H9 (cell line): ENCODE measurements at regions not wholly inside any gene's neighbourhood (a gene's known extent, or its start where the extent isn't known, plus 50 kb on each side); places are given as distances from the start of the nearest gene placed in this dataset.

Experiments used
- DNase-seq: peaks from one replicate; pipeline ENCODE4 v3.0.0-alpha.2; 2017
- H2AFZ ChIP-seq: one replicate; pipeline ENCODE4 v1.6.1; 2013; ENCODE audit warnings: mild to moderate bottlenecking, low read length, control low read depth, moderate library complexity
- H2AK5ac ChIP-seq: 2 replicates; pipeline ENCODE4 v1.6.1; 2013; ENCODE audit warnings: low read length, control low read depth, mixed read lengths; ENCODE audit not compliant: insufficient read length
- H2BK120ac ChIP-seq: one replicate; pipeline ENCODE4 v1.6.1; 2013; ENCODE audit warnings: low read depth, mild to moderate bottlenecking, low read length, control low read depth, inconsistent platforms; ENCODE audit not compliant: poor library complexity, severe bottlenecking
- H2BK12ac ChIP-seq: 2 replicates; pipeline ENCODE4 v1.6.1; 2013; ENCODE audit warnings: low read length, control low read depth, mixed read lengths, low read depth; ENCODE audit not compliant: insufficient read length
- H2BK15ac ChIP-seq: 2 replicates; pipeline ENCODE4 v1.6.1; 2013; ENCODE audit warnings: low read depth, low read length, control low read depth
- H2BK20ac ChIP-seq: one replicate; pipeline ENCODE4 v1.6.1; 2013; ENCODE audit warnings: low read depth, mild to moderate bottlenecking, low read length, control low read depth, inconsistent platforms; ENCODE audit not compliant: poor library complexity, severe bottlenecking
- H2BK5ac ChIP-seq: 2 replicates; pipeline ENCODE4 v1.6.1; 2013; ENCODE audit warnings: low read length, control low read depth, mixed read lengths; ENCODE audit not compliant: insufficient read length
- H3K14ac ChIP-seq: 2 replicates; pipeline ENCODE4 v1.6.1; 2013; ENCODE audit warnings: low read length, control low read depth; ENCODE audit not compliant: insufficient read depth
- H3K18ac ChIP-seq: 2 replicates; pipeline ENCODE4 v1.6.1; 2013; ENCODE audit warnings: low read depth, mild to moderate bottlenecking, mixed read lengths, low read length, control low read depth; ENCODE audit not compliant: insufficient read length
- H3K23ac ChIP-seq: 2 replicates; pipeline ENCODE4 v1.6.1; 2013; ENCODE audit warnings: low read length, control low read depth, mixed read lengths, low read depth; ENCODE audit not compliant: insufficient read length
- H3K23me2 ChIP-seq: 2 replicates; pipeline ENCODE4 v1.6.1; 2013; ENCODE audit warnings: low read depth, mild to moderate bottlenecking, mixed read lengths, low read length, control low read depth; ENCODE audit not compliant: insufficient read length, poor library complexity, severe bottlenecking
- H3K27ac ChIP-seq: 2 replicates; pipeline ENCODE4 v1.5.1; 2013; ENCODE audit warnings: low read length, control low read depth, mixed read lengths, low read depth; ENCODE audit not compliant: insufficient read length
- H3K27me3 ChIP-seq: 2 replicates; pipeline ENCODE4 v1.6.1; 2013; ENCODE audit warnings: low read length, control low read depth, inconsistent platforms; ENCODE audit not compliant: insufficient read depth
- H3K4ac ChIP-seq: 2 replicates; pipeline ENCODE4 v1.6.1; 2013; ENCODE audit warnings: low read depth, mild to moderate bottlenecking, control low read depth, inconsistent platforms, low read length, moderate library complexity
- H3K4me1 ChIP-seq: 2 replicates; pipeline ENCODE4 v1.6.1; 2013; ENCODE audit warnings: low read length, control low read depth, inconsistent platforms; ENCODE audit not compliant: insufficient read depth
- H3K4me2 ChIP-seq: 2 replicates; pipeline ENCODE4 v1.6.1; 2013; ENCODE audit warnings: low read length, control low read depth, mixed read lengths; ENCODE audit not compliant: insufficient read length, insufficient read depth
- H3K56ac ChIP-seq: 2 replicates; pipeline ENCODE4 v1.6.1; 2013; ENCODE audit warnings: low read depth, mild to moderate bottlenecking, mixed read lengths, low read length, control low read depth; ENCODE audit not compliant: insufficient read length
- H3K79me1 ChIP-seq: 2 replicates; pipeline ENCODE4 v1.6.1; 2013; ENCODE audit warnings: low read depth, mild to moderate bottlenecking, moderate library complexity, low read length, control low read depth, inconsistent platforms; ENCODE audit not compliant: insufficient read depth, poor library complexity, severe bottlenecking
- H3K79me2 ChIP-seq: 2 replicates; pipeline ENCODE4 v1.6.1; 2013; ENCODE audit warnings: low read length, control low read depth, inconsistent platforms; ENCODE audit not compliant: insufficient read depth
- H3K9ac ChIP-seq: 2 replicates; pipeline ENCODE4 v1.6.1; 2013; ENCODE audit warnings: low read length, control low read depth, mixed read lengths; ENCODE audit not compliant: insufficient read length; ENCODE audit errors: extremely low read depth
- H3K9me3 ChIP-seq: one replicate; pipeline ENCODE4 v1.6.1; 2013; ENCODE audit warnings: low read depth, low read length, inconsistent platforms; ENCODE audit not compliant: control insufficient read depth
- H3T11ph ChIP-seq: one replicate; pipeline ENCODE4 v1.6.1; 2013; ENCODE audit warnings: mild to moderate bottlenecking, low read length, control low read depth, inconsistent platforms
- H4K20me1 ChIP-seq: one replicate; pipeline ENCODE4 v1.6.1; 2013; ENCODE audit not compliant: control insufficient read depth, insufficient read length, insufficient read depth
- H4K5ac ChIP-seq: 2 replicates; pipeline ENCODE4 v1.6.1; 2013; ENCODE audit warnings: low read depth, mild to moderate bottlenecking, mixed read lengths, low read length, control low read depth; ENCODE audit not compliant: insufficient read length
- H4K8ac ChIP-seq: replicated peaks from 2 replicates; pipeline ENCODE4 v1.6.1; 2013; ENCODE audit warnings: low read length, control low read depth, mixed read lengths, low read depth; ENCODE audit not compliant: insufficient read length
- H4K91ac ChIP-seq: 2 replicates; pipeline ENCODE4 v1.6.1; 2013; ENCODE audit warnings: low read depth, mild to moderate bottlenecking, moderate library complexity, mixed read lengths, low read length, control low read depth; ENCODE audit not compliant: insufficient read length
- H3K27ac Mint-ChIP-seq, 3 experiments: 2 replicates in 2 of 3; 3 replicates in 1 of 3; pipeline ENCODE4 v1.8.0; 2020 to 2021; ENCODE audit warnings: mixed read lengths in 3 of 3, mild to moderate bottlenecking in 1 of 3, moderate library complexity in 1 of 3
- H3K27me3 Mint-ChIP-seq: 2 replicates; pipeline ENCODE4 v1.8.0; 2021; ENCODE audit warnings: low read depth, mild to moderate bottlenecking, moderate library complexity, mixed read lengths
- H3K36me3 Mint-ChIP-seq, 3 experiments: 2 replicates in 2 of 3; 3 replicates in 1 of 3; pipeline ENCODE4 v1.8.0; 2020 to 2021; ENCODE audit warnings: low read depth in 3 of 3, mixed read lengths in 3 of 3; ENCODE audit not compliant: insufficient read depth in 1 of 3
- H3K4me1 Mint-ChIP-seq, 2 experiments: 2 replicates each; pipeline ENCODE4 v1.8.0; 2020; ENCODE audit warnings: mixed read lengths in 2 of 2
- H3K4me3 Mint-ChIP-seq, 2 experiments: 2 replicates in 1 of 2; 3 replicates in 1 of 2; pipeline ENCODE4 v1.8.0; 2020 to 2021; ENCODE audit warnings: mild to moderate bottlenecking in 2 of 2, mixed read lengths in 2 of 2, moderate library complexity in 1 of 2
- H3K9me3 Mint-ChIP-seq, 2 experiments: 2 replicates in 1 of 2; 3 replicates in 1 of 2; pipeline ENCODE4 v1.8.0; 2020; ENCODE audit warnings: mild to moderate bottlenecking in 2 of 2, mixed read lengths in 2 of 2, moderate library complexity in 1 of 2
- CTCF ChIP-seq: fragments of 200-600 bp; sonication (generic); conservative IDR thresholded peaks from 3 replicates; pipeline ENCODE4 v1.8.0; 2021; ENCODE audit warnings: antibody characterized with exemption, mild to moderate bottlenecking
- WGBS: extraction: QIAGEN DNeasy Blood & Tissue Kit; methylation state at CpG from one replicate; pipeline ENCODE4 v1.1.7; 2013; ENCODE audit warnings: missing lambda C conversion rate, low lambda C conversion rate, mixed read lengths; ENCODE audit not compliant: insufficient read length; ENCODE audit errors: extremely low coverage; 5-methylcytosine and 5-hydroxymethylcytosine counted together

- H3K9me3 Mint-ChIP-seq = no peaks in the 10 kb centered on the region
- H3K27ac Mint-ChIP-seq = no peak overlapping the region
- no peak for DNase-seq
These were observed 324.9 kb upstream of the SLC14A2 start for GRCh38 chr18:45290364-45290763.

More at GRCh38 chr18:45290364-45290763, 324.9 kb upstream of the SLC14A2 start:
- no CpG with 5 or more reads among the region's 4 CpGs for WGBS
- Histone ChIP-seq H4K91ac (no peak overlapping the region), H2BK120ac (no peak overlapping the region), H4K5ac (no peak overlapping the region), H4K20me1 (no peaks in the 10 kb centered on the region), H3K4me1 (no peaks in the 10 kb centered on the region), H2BK20ac (no peak overlapping the region), H3T11ph (no peak overlapping the region), H2BK5ac (no peak overlapping the region), H3K9ac (no peak overlapping the region), H3K79me2 (no peaks in the 10 kb centered on the region), H3K14ac (no peak overlapping the region), H3K4me2 (no peak overlapping the region), H3K4ac (no peak overlapping the region), H2AFZ (no peak overlapping the region), H3K56ac (no peak overlapping the region), H3K9me3 (no peaks in the 10 kb centered on the region), H3K27ac (no peak overlapping the region), H2BK15ac (no peak overlapping the region), H3K18ac (no peak overlapping the region), H2BK12ac (no peak overlapping the region), H3K23me2 (no peaks in the 10 kb centered on the region), H3K79me1 (no peaks in the 10 kb centered on the region), H2AK5ac (no peak overlapping the region), H3K27me3 (no peaks in the 10 kb centered on the region), H3K23ac (no peak overlapping the region), H4K8ac (no peak overlapping the region)
- Mint-ChIP-seq H3K4me1 (no peaks in the 10 kb centered on the region), H3K27me3 (0 out of 2 replicates have a peak, but pooled peaks cover 2% of the 10 kb centered on the region), H3K36me3 (no peaks in the 10 kb centered on the region), H3K4me3 (no peak overlapping the region)
- TF ChIP-seq CTCF = no peak
